Fibroblast of pulmonary artery (primary cell): ENCODE measurements at regions not wholly inside any gene's neighbourhood (a gene's known extent, or its start where the extent isn't known, plus 50 kb on each side); places are given as distances from the start of the nearest gene placed in this dataset.

ENCODE experiments used
- DNase-seq: peaks from one replicate; pipeline ENCODE4 v3.0.0-alpha.2; 2010; ENCODE audit warnings: low read depth
- H3K4me3 ChIP-seq: replicated peaks from 2 replicates; pipeline ENCODE4 v1.5.1; 2011; ENCODE audit warnings: low read depth, mild to moderate bottlenecking, control low read depth, low read length, moderate library complexity
- TF ChIP-seq, protein P1 (sequence below): IDR thresholded peaks from 2 replicates; pipeline ENCODE4 v1.5.1; 2011; ENCODE audit warnings: mild to moderate bottlenecking, control low read depth, low read length, inconsistent platforms; ENCODE audit errors: missing control alignments

DNA sequence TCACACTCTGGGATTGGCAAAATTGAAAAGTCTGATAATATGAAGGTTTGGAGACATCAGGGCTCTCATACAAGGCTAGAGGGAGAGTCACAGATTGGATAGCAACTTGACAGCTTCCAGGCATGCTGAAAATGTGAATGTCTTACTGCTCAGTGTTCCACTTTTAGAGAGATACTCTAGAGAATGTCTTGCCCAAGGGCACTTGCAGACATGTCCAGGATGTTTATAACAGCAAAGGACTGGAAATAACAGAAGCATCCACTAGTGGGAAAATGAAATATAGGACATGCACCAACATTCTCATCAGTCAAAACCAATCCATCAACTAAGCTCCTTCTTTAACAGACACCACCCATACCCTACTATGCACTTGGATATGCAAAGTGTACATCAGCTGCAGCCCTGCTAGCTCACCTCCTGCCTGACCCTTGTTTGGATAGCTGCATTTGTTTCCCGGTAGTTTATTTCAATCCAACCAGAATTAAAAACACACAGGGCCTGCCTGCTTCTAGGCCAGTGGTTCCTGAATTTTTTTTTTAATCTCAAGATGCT is 101.6 kb upstream of the ARHGEF3 start:
- no peak overlapping the region for H3K4me3 ChIP-seq
- TF ChIP-seq, protein P1, sequence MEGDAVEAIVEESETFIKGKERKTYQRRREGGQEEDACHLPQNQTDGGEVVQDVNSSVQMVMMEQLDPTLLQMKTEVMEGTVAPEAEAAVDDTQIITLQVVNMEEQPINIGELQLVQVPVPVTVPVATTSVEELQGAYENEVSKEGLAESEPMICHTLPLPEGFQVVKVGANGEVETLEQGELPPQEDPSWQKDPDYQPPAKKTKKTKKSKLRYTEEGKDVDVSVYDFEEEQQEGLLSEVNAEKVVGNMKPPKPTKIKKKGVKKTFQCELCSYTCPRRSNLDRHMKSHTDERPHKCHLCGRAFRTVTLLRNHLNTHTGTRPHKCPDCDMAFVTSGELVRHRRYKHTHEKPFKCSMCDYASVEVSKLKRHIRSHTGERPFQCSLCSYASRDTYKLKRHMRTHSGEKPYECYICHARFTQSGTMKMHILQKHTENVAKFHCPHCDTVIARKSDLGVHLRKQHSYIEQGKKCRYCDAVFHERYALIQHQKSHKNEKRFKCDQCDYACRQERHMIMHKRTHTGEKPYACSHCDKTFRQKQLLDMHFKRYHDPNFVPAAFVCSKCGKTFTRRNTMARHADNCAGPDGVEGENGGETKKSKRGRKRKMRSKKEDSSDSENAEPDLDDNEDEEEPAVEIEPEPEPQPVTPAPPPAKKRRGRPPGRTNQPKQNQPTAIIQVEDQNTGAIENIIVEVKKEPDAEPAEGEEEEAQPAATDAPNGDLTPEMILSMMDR, result no peak
- no peak for DNase-seq

DNA sequence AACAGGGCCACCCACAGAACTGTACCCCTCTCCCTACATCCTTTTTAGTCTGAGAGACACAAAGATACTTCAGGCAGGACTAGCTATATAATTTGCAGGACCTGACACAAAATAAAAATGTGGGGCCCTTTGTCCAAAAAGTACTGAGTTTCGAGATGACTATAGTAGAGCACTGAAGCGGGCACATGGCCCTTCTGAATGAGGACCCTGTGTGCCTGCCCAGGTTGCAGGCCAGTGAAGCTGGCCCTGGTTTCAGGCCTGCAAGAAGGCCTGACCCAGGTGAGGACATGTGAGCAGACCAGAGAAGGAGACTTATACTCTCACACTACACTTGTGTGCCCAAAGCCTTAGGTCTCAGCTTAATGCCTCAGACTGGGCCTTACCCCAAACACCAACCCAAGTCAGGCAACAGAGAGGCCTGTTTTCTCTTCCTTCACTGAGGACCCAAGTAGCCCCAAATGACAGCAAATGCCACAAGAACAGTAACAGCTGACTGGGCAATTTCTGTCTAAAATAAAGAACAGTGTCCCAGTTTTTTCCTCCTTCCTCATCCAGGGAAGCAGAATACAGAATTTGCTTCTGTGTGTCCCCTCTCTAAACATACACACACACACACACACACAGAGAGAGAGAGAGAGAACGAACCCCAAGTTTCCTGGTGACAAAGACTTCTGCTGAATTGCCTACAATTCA is 100.9 kb upstream of the ARHGEF3 start:
- TF ChIP-seq, protein P1, result no peak
- H3K4me3 ChIP-seq, result no peak overlapping the region
- DNase-seq, result no peak

DNA sequence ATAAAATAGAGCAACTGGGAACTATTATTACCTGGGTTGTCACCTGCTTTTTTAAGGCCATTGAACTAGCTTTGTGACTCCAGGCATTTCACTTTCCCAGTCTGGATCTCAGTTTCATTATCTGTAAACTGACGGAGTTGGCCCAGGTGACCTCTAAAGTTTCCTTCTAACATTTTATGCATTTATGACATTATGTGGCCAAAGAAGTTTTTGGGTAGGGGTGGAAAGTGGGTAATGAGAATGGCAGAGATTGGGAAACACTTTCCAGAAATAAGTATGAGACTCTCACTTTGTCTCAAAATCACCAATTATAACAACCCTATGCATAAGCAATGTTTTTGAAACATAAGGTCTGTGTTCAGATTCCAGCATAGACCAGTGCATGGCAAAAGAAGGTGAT is 99.1 kb upstream of the ARHGEF3 start:
- H3K4me3 ChIP-seq, result no peak overlapping the region
- TF ChIP-seq, protein P1, result no peak
- DNase-seq, result no peak

DNA sequence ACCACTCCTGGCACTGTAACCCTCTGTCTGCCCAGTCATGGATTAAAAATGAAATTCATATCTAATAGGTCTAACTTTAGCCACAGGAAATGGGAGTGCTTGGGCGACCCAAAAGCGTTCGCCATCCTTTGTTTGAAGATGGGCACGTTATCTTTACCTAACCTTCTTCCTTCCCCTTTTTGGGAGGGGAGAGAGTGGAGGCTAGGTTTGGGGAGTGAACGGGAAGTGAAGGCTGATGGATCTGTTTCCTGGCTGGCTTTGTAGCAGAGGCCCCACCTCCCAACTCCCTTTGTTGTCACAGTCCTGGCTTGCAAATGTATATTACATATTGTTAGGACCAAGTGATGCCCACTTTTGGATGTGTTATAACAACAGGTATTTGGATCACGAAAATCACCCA is 98.1 kb upstream of the ARHGEF3 start:
- TF ChIP-seq, protein P1, result no peak
- H3K4me3 ChIP-seq, result no peak overlapping the region
- DNase-seq, result peak; percentile 39

DNA sequence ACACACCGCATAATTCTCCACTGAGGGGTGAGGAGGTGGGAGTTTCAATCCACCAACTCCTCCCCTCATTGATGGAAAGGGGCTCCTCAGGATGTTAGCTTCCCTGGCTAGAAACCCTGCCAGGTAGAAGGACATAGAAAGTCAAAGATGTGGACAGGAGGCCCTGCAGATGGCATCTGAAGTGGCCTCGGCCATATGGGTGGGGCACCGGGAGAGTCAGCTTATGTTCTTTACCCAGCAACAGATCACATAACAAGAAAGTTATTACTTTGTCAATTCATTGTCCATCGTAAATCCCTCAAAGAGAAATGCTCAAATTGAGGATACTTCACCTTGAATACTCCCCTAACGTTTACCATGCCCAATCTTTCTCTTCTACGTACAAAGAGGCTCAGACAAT is 97.3 kb upstream of the ARHGEF3 start:
- TF ChIP-seq, protein P1, result no peak
- no peak for DNase-seq
- no peak overlapping the region for H3K4me3 ChIP-seq

DNA sequence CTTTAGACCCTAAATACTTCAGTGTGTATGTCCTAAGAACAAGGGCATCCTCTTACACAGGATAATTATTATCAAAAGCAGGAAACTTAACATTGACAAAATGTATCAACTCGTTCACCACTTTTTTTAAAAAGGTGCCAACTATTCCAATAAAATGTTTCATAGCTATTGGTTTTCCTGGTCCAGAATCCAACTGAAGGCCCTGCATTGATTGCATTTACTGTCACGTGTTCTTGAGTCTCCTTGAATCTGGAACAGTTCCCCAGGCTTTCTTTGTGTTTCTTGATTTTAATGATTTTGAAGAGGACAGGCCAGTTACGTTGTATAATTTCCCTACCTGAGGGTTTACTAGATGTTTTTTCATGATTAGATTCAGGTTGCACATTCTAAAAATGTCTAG is 94.6 kb upstream of the ARHGEF3 start:
- TF ChIP-seq, protein P1, result no peak
- no peak for DNase-seq
- no peak overlapping the region for H3K4me3 ChIP-seq

DNA sequence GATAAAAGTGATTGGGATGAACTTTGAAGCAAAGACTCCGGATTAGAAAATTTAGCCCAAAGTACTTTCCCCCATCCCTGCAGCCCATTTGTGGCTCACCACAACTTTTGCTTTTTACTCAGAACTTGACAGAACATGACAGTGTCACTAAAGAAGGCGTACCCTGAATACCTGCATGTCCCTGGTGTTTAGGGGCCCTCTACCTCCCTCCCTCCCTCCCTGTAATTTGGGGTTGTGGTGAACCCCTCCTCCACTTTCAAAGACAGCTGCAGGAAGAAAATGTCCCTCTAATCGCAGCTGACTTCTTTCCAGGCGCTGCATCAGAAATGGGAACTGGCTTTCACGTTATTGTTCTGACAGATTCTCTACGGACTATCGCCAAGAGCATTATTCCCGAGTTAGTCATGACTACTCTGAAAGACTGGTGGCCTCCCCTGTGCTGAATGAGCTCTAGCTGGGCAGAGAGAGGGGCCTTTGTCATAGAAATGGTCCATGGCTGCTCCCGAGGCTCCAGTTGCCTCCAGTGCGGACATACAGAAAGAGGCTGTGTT is 93.2 kb upstream of the ARHGEF3 start:
- DNase-seq, result peak; percentile 82
- no peak overlapping the region for H3K4me3 ChIP-seq
- TF ChIP-seq, protein P1, result no peak
